ENCODE measurements at regions not wholly inside any gene's neighbourhood (a gene's known extent, or its start where the extent isn't known, plus 50 kb on each side); places are given as distances from the start of the nearest gene placed in this dataset.

GRCh38 chr14:71231521-71232393 lies 324.5 kb downstream of the PCNX1 start:
- no peak overlapping the region for H4K5ac ChIP-seq (ENCODE audit: low read depth, low read length)
- POLR2A ChIA-PET (ENCODE audit: unreplicated experiment): no interaction called here
- no peak overlapping the region for H3K4me2 ChIP-seq (ENCODE audit: low read depth, low read length)
- no peak overlapping the region for H2BK20ac ChIP-seq (ENCODE audit: low read depth, low read length)
- intact Hi-C loops (cut with micrococcal nuclease) (no loop called here), dilution Hi-C loops (cut with HindIII; ENCODE audit: low sequenced_read_pairs, unreplicated experiment) (no loop called here), in situ Hi-C loops (cut with MboI; ENCODE audit: low sequenced_read_pairs) (no loop called here)
- H3K9me3 ChIP-seq (ENCODE audit: control insufficient read depth, insufficient read depth, low read length): no peaks in the 10 kb centered on the region
- H3K9ac ChIP-seq (ENCODE audit: low read depth, low read length): no peak overlapping the region
- H3K27me3 ChIP-seq (ENCODE audit: control insufficient read depth, insufficient read depth, low read length): no peaks in the 10 kb centered on the region
- 92% methylated on average over 6 of the region's 16 CpGs; no CpG with 5 or more reads in 1 of the 2 experiments for WGBS, 2 experiments (ENCODE audit: extremely low coverage in 2 of 2, insufficient read length in 1 of 2)
- TF ChIP-seq NFE2L2 (IDR thresholded peaks at IDR 0.05; ENCODE audit: low read depth, low read length) (no peak), FOS (IDR thresholded peaks at IDR 0.05; ENCODE audit: low read depth, low read length) (no peak), RCOR1 (IDR thresholded peaks at IDR 0.05; ENCODE audit: insufficient replicate concordance, low read length) (no peak), RAD21 (IDR thresholded peaks at IDR 0.05; ENCODE audit: low read length) (no peak), MAZ (IDR thresholded peaks at IDR 0.05; ENCODE audit: borderline replicate concordance, low read depth, low read length) (no peak), MAFK (IDR thresholded peaks at IDR 0.05; ENCODE audit: low read depth, low read length) (no peak), ELK1 (IDR thresholded peaks at IDR 0.05; ENCODE audit: borderline replicate concordance, low read depth, low read length) (no peak), MXI1 (IDR thresholded peaks at IDR 0.05; ENCODE audit: borderline replicate concordance, low read depth, low read length) (no peak)
- no peak overlapping the region for H2AK9ac ChIP-seq (replicated peaks; ENCODE audit: low read depth, low read length, poor library complexity)
- H4K91ac ChIP-seq (ENCODE audit: insufficient read depth, low read depth, low read length): no peak overlapping the region
- peak overlapping the region; percentile 12 for H2AFZ ChIP-seq (replicated peaks; ENCODE audit: low read length, poor library complexity)
- no peak overlapping the region for H3K14ac ChIP-seq (replicated peaks; ENCODE audit: low read depth, low read length)
- CTCF ChIA-PET: no interaction called here
- H3K23ac ChIP-seq (ENCODE audit: low read depth, low read length): no peak overlapping the region
- H3K4me3 ChIP-seq (ENCODE audit: insufficient read depth, low read depth, low read length): no peak overlapping the region
- H2BK15ac ChIP-seq (ENCODE audit: low read depth, low read length): no peak overlapping the region
- no peak overlapping the region for H2AK5ac ChIP-seq (ENCODE audit: low read depth, low read length)
- H2BK5ac ChIP-seq (ENCODE audit: low read depth, low read length, poor library complexity, severe bottlenecking): no peak overlapping the region
- H3K4ac ChIP-seq (ENCODE audit: low read depth, low read length): peak overlapping the region; percentile 26; the same call in 1 of the 2 replicates
- no peak overlapping the region for H4K8ac ChIP-seq (ENCODE audit: low read depth in 2 of 2, low read length in 2 of 2)
- peak; percentile 33; the same call in 1 of the 2 replicates for ATAC-seq (ENCODE audit: low read depth)
- no TSS peak for BruUV-seq (replicated peaks)
- no peak overlapping the region for H3K27ac ChIP-seq (ENCODE audit: insufficient read depth, low read length)
- no peak overlapping the region for H3K18ac ChIP-seq (ENCODE audit: low read depth, low read length)
- peaks cover 4% of the 10 kb centered on the region for H3K4me1 ChIP-seq (ENCODE audit: control insufficient read depth, insufficient read depth, low read length)
- H3K79me1 ChIP-seq (ENCODE audit: low read depth in 1 of 2, low read length in 2 of 2): no peaks in the 10 kb centered on the region
- H3K56ac ChIP-seq (ENCODE audit: extremely low read depth, insufficient read depth, low read length): no peak overlapping the region
- DNase-seq: no peak
- H2BK120ac ChIP-seq (ENCODE audit: low read depth, low read length): no peak overlapping the region
- H3K9me1 ChIP-seq (ENCODE audit: insufficient read depth, low read length): peaks cover 6% of the 10 kb centered on the region; the same call in 1 of the 2 replicates
- no peaks in the 10 kb centered on the region for H3K36me3 ChIP-seq (ENCODE audit: control insufficient read depth, insufficient read depth, low read length)
- no peaks in the 10 kb centered on the region for H4K20me1 ChIP-seq (ENCODE audit: insufficient read depth, low read length)
